D721Med (cell line): ENCODE measurements at regions not wholly inside any gene's neighbourhood (a gene's known extent, or its start where the extent isn't known, plus 50 kb on each side); places are given as distances from the start of the nearest gene placed in this dataset.
A peak's percentile ranks its signal among the peaks of the same experiment; 100 is the strongest.

ENCODE experiments used
- DNase-seq: peaks from one replicate; pipeline ENCODE4 v3.0.0; 2011; ENCODE audit warnings: low spot score; ENCODE audit not compliant: insufficient read length
- FAIRE-seq: peaks from 2 replicates; lab custom pipeline; 2011; peaks lifted over from hg19 to GRCh38; lab: Jason Lieb, UNC
- TF ChIP-seq, protein P1 (sequence below): IDR thresholded peaks from 2 replicates; pipeline ENCODE4 v1.5.1; 2012; ENCODE audit warnings: mild to moderate bottlenecking, control low read depth; ENCODE audit not compliant: insufficient read depth; ENCODE audit errors: missing control alignments

DNA sequence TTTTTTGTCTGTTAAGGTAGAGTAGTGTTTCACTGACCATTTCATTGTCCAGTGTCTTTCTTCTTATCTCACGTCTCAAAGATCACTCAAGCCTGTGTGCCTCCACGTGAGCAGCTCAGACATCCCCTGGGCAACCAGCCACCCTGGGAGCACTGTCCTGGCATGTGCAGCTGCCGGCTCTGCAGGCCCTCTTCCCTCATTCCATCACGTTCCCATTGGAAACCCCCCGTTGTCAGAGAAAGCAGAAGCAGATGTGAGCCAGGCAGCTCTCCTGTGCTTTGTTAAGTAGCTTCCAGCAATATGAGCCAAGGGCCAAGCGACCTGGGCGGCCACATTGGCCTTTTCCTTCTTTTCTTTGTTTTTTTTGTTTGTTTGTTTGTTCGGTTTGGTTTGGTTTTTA, 233.2 kb upstream of the SYNDIG1 start:
- no peak for DNase-seq
- no peak for FAIRE-seq
- TF ChIP-seq, protein P1, sequence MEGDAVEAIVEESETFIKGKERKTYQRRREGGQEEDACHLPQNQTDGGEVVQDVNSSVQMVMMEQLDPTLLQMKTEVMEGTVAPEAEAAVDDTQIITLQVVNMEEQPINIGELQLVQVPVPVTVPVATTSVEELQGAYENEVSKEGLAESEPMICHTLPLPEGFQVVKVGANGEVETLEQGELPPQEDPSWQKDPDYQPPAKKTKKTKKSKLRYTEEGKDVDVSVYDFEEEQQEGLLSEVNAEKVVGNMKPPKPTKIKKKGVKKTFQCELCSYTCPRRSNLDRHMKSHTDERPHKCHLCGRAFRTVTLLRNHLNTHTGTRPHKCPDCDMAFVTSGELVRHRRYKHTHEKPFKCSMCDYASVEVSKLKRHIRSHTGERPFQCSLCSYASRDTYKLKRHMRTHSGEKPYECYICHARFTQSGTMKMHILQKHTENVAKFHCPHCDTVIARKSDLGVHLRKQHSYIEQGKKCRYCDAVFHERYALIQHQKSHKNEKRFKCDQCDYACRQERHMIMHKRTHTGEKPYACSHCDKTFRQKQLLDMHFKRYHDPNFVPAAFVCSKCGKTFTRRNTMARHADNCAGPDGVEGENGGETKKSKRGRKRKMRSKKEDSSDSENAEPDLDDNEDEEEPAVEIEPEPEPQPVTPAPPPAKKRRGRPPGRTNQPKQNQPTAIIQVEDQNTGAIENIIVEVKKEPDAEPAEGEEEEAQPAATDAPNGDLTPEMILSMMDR, result no peak

DNA sequence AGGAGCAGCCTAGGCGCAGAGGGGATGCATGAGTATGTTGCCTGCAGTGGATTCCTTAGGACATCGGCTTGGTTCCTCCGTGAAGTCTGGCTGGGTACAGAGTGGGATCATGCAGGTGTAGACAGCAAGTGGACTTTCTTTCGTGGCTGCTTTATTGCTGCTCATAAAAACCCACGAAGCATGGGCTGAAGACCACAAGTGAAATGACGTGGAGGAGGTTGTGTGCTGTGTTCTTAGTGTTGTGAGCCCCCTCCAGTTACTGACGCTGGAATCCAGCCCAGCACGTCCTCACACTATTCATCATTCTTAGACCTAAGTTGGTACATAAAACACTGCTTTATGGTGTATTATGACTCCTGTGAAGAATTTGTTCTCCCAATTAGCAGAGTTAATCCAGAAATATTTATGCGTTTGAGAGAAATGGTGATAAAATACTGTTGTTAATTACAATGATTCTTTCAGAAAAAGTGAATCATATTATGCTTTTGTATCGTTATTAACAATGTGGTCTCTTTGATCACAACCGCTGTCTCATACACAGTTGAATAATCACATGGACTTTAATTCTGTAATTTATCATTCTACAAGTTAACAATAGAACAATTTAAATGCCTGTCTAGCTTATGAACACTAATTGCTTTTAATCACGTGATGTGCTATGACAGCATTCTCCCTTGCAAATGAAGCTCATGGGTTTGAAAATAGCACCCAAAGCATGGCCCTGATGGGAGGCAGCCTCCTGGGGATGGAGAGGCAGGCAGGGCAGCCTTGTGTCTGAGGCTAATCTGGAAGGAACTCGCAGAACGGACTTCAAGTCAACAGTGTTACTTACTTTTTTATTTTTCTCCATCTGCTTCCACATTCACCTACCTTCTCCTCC, 233.9 kb upstream of the SYNDIG1 start:
- TF ChIP-seq, protein P1, result no peak
- no peak for FAIRE-seq
- DNase-seq, result no peak

DNA sequence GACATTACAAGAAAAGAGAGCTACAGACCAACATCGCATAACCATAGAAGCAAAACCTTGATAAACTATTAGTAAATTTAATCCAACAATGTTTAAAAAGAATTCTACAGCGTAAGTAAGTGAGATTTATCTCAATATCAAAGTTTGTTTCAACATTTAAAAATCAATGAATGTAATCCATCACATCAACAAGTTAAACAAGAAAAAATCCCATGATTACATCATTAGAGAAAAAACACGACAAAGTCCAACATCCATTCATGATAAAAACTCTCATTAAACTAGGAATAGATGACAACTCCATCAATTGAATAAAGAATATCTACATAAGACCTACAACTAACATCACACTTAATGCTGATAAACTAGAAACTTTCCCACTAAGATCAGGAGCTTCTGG, 239.0 kb upstream of the GGTLC1 start:
- DNase-seq (no peak), FAIRE-seq (no peak)
- TF ChIP-seq, protein P1, result no peak

DNA sequence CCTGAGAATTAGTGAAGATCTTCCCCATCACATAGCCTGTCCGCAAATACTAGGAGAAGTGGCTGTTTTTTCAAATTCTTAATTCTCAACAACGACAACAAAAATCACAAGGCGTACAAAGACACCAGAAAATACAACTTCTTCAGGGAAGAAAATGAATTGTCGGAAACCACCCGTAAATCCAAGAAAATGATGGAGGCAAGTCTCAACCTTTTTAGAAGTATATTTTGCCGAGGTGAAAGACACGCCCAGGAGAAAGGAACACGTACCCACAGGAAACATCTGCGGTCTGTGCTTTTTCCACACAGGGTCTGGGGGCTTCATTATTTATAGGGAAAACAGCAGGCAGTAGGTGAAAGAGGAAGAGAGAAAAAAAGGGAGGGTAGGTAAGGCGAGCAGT, 223.9 kb upstream of the GGTLC1 start:
- DNase-seq, result no peak
- no peak for FAIRE-seq
- TF ChIP-seq, protein P1, result no peak

DNA sequence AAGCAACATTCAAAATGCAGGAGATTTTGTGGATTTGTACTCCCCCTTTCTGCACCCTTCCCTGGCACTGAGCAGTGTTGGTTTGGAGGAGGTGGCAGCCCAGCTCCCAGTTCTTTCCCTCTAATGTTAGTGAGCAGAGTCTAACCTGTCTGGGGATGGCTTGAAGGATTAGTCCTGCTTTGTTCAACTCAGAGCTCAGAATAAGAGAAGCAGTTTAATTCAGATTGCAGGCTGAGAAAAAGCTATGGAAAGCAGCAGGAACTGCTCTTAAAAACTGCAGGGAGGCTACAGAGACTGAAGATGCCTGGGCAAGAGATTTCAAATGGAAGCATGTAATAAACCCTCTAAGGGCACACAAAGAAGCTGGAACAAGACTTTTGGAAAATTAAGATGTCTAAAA, 223.4 kb upstream of the GGTLC1 start:
- DNase-seq (no peak), FAIRE-seq (no peak)
- TF ChIP-seq, protein P1, result no peak

DNA sequence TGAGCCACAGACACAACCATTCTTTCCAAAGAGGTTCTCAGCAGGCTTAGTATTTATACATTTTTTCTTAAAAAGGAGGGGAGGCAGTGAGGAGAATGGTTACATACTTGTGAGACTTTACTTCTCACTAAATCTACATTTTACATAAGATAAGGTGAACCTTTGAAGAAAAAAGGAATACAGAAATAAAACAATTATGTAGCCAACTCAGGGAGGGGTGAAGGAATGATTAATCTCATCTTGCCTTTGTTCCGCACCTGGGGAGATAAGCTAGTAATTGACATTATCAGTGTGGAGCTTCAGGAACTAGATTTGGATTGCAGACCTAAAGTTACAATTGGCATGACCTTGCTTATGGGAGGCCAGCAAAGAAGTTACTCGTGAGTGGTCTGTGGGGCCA, 221.8 kb upstream of the GGTLC1 start:
- FAIRE-seq (no peak), DNase-seq (no peak)
- TF ChIP-seq, protein P1, result no peak

DNA sequence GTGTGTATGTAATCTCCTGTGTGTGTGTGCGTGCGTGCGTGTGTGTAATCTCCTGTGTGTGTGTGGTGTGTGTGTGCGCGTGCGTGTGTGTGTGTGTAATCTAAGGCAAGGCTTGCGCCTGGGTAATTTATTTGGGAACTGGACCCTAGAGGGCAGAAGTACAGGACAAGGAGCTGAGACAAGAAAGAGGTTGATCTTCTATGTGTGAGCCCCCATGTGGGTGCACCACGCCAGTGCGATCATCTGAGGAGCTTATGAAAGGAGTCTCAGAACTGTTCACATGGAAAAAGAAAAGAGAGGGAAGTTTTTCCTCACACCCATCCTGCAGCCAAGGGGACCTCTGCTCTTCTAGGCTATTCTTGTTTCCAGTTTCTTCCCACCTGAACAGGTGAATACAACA, 220.1 kb upstream of the GGTLC1 start:
- no peak for DNase-seq
- TF ChIP-seq, protein P1, result peak; percentile 20
- no peak for FAIRE-seq
